ENCODE measurements at regions not wholly inside any gene's neighbourhood (a gene's known extent, or its start where the extent isn't known, plus 50 kb on each side); places are given as distances from the start of the nearest gene placed in this dataset.

DNA sequence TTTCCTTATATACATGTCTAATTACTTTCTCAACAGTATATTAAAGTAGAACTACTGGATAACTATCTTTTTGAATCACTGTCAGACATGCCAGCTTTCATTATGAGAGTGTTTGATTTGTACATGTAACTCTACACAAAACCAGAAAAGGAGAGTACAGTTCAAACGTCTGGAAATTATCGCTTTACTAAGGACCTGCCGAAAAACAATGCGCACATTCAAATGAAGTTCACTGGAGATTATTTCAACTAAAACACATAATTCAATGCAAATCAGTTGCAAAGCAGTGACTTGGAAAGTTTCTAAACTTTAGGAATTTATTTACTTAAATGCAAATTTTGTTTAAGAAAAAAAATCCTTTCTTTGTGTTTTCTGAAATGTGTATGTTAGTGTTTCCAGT is 942.5 kb downstream of the EFNA5 start:
- no peak overlapping the region for H3K4me3 ChIP-seq (ENCODE audit: low read length)
- TF ChIP-seq, protein P1, sequence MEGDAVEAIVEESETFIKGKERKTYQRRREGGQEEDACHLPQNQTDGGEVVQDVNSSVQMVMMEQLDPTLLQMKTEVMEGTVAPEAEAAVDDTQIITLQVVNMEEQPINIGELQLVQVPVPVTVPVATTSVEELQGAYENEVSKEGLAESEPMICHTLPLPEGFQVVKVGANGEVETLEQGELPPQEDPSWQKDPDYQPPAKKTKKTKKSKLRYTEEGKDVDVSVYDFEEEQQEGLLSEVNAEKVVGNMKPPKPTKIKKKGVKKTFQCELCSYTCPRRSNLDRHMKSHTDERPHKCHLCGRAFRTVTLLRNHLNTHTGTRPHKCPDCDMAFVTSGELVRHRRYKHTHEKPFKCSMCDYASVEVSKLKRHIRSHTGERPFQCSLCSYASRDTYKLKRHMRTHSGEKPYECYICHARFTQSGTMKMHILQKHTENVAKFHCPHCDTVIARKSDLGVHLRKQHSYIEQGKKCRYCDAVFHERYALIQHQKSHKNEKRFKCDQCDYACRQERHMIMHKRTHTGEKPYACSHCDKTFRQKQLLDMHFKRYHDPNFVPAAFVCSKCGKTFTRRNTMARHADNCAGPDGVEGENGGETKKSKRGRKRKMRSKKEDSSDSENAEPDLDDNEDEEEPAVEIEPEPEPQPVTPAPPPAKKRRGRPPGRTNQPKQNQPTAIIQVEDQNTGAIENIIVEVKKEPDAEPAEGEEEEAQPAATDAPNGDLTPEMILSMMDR (conservative IDR thresholded peaks at IDR 0.05; ENCODE audit: low read depth, low read length), result no peak
- DNase-seq (ENCODE audit: low read depth), result no peak

DNA sequence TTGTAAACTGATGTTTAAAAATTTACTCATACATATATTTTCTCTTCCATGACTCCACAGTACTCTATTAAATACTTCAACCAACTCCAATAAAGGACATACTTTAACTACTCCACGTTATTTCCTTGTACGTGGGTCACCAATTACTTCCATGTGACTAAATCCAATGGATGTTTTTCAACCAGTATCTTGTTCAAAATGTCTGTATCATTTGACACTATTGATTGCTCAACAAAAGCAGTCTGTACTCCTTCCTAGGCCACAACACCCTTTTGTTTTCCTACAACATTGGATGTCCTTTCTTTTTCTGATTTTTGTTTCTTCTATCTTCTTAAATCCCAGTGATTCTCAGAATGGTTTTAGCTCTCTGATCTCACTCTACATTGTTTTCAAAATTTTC is 943.7 kb downstream of the EFNA5 start:
- TF ChIP-seq, protein P1 (conservative IDR thresholded peaks at IDR 0.05; ENCODE audit: low read depth, low read length), result no peak
- DNase-seq (ENCODE audit: low read depth), result no peak
- H3K4me3 ChIP-seq (ENCODE audit: low read length), result no peak overlapping the region

DNA sequence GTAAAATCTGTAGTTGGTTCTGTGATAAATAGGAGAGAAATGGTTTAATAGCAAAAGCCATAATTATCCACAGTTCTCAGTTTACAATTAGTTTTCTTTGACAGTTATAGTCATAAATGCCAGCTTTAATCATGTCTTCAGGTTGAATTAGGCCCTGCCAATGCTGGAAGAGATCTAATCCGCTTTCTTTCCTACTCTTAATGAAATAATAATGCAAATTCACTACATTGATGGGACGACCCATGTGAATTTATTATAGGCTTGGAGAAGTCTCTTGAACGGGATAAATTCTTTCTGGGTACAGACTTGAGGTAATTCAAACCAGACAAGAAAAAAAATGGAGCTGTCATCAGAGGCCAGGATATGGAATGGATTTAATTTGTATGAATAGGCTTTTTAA is 950.4 kb downstream of the EFNA5 start:
- TF ChIP-seq, protein P1 (conservative IDR thresholded peaks at IDR 0.05; ENCODE audit: low read depth, low read length), result no peak
- no peak overlapping the region for H3K4me3 ChIP-seq (ENCODE audit: low read length)
- peak; percentile 45 for DNase-seq (ENCODE audit: low read depth)

DNA sequence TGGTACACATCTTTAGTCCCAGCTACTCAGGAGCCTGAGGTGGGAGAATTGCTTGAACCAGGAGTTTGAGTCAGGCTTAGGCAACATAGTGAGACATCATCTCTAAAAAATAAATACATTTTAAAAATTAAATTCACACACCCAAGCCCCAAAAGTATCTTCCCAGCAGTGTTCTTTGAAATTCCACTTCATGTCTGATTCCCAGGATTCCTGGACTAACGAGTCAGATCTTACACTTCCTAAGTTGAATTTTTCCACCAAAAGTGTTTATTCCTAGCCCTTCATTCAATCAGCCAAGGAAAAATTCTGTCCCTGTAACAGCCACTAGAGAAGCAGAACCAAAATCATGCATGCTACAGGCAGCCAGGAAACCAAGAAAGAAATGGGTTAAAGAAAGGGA is 970.9 kb downstream of the EFNA5 start:
- DNase-seq (ENCODE audit: low read depth), result no peak
- TF ChIP-seq, protein P1 (conservative IDR thresholded peaks at IDR 0.05; ENCODE audit: low read depth, low read length), result no peak
- no peak overlapping the region for H3K4me3 ChIP-seq (ENCODE audit: low read length)

DNA sequence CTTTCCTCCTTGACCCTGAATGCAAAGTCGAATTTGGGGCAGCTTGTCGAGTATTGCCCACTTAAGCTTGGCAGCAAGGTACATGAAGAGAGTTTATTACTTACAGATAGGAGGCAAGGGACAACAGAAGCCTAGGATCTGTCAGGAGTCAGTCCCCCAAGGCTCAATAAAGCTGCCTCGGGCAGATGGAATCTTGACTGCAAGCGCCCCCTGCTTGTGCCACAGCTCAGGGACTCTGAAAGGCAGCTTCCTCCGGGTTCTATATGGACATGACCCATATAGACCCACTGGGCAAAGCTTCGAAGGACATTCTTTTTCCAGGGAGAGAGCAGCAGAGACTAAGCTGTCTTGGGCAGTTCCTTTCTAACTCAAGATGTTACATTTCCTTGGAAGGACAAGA is 971.5 kb downstream of the EFNA5 start:
- TF ChIP-seq, protein P1 (conservative IDR thresholded peaks at IDR 0.05; ENCODE audit: low read depth, low read length), result no peak
- no peak for DNase-seq (ENCODE audit: low read depth)
- no peak overlapping the region for H3K4me3 ChIP-seq (ENCODE audit: low read length)

DNA sequence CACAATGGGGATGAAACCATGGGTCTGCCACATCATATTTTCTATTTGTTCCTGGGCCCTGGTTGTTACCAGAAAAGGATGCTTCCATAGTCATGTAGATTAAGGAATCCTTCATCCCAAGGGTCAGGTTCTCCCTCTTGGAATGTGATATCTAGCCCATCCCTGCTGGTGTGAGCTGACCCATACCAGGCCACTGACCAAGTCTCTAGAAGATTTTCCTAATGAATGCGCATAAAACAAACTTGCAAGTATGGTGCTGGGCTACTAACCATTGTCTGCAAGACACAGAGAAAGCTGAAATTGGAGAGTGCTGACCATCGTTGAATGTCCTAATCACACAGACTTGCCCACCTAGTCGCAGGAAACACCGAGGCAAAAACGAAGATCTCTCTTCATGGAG is 972.6 kb downstream of the EFNA5 start:
- TF ChIP-seq, protein P1 (conservative IDR thresholded peaks at IDR 0.05; ENCODE audit: low read depth, low read length), result no peak
- H3K4me3 ChIP-seq (ENCODE audit: low read length), result no peak overlapping the region
- no peak for DNase-seq (ENCODE audit: low read depth)

DNA sequence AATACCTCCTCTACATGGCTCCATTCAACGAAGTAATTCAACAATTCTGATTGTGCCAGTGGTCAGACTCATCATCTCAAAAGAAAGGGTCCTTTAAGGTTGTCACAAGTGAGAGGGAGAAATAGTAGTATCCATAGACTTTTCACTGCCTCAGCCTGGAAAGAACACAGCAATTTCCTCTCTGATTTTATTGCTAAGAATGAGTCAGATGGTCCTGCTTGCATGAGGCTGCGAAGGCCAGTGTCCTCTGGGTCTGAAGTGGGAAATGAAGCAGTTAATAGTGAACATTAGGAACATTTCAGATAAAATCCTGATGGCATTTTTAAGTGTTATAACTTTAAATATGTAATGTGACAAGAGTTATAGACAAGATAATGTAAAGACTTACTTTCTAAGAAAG is 979.0 kb downstream of the EFNA5 start:
- no peak overlapping the region for H3K4me3 ChIP-seq (ENCODE audit: low read length)
- TF ChIP-seq, protein P1 (conservative IDR thresholded peaks at IDR 0.05; ENCODE audit: low read depth, low read length), result no peak
- no peak for DNase-seq (ENCODE audit: low read depth)
